H1 (cell line): ENCODE measurements at regions not wholly inside any gene's neighbourhood (a gene's known extent, or its start where the extent isn't known, plus 50 kb on each side); places are given as distances from the start of the nearest gene placed in this dataset.

Experiments used
- CHD2 ChIP-seq: IDR thresholded peaks from 2 replicates; pipeline ENCODE4 v1.6.1; 2012; ENCODE audit warnings: low read length, improper control_type of control experiment
- EZH2 ChIP-seq: fragments of 200-600 bp; sonication (generic); IDR thresholded peaks from 2 replicates; pipeline ENCODE4 v1.7.1; 2012; ENCODE audit warnings: low read depth, mild to moderate bottlenecking, moderate library complexity, low read length, inconsistent platforms; ENCODE audit not compliant: severe bottlenecking
- PHF8 ChIP-seq: fragments of 200-600 bp; sonication (generic); conservative IDR thresholded peaks from 2 replicates; pipeline ENCODE4 v1.7.1; 2012; ENCODE audit warnings: low read depth, mild to moderate bottlenecking, inconsistent platforms, low read length, moderate library complexity
- RFX5 ChIP-seq: IDR thresholded peaks from 2 replicates; pipeline ENCODE4 v1.6.1; 2011; ENCODE audit warnings: low read depth, low read length, improper control_type of control experiment, borderline replicate concordance
- SIX5 ChIP-seq: IDR thresholded peaks from 2 replicates; pipeline ENCODE4 v1.6.1; 2011; ENCODE audit warnings: mild to moderate bottlenecking, low read depth, low read length
- SP1 ChIP-seq: IDR thresholded peaks from 2 replicates; pipeline ENCODE4 v1.6.1; 2011; ENCODE audit warnings: low read depth, low read length
- ZNF274 ChIP-seq: IDR thresholded peaks from 2 replicates; pipeline ENCODE4 v1.7.0; 2012; ENCODE audit warnings: low read length, borderline replicate concordance; ENCODE audit errors: extremely low read depth
- TF ChIP-seq, protein P1 (sequence below), 3 experiments: IDR thresholded peaks; 1 replicate in 2 of 3; 2 replicates in 1 of 3; pipeline versions ENCODE4 v1.5.1 to v1.6.1; 2011; ENCODE audit warnings: low read length in 3 of 3, mild to moderate bottlenecking in 3 of 3, inconsistent platforms in 2 of 3, low read depth in 1 of 3, moderate library complexity in 1 of 3; ENCODE audit not compliant: insufficient read depth in 1 of 3; ENCODE audit errors: control extremely low read depth in 1 of 3

DNA sequence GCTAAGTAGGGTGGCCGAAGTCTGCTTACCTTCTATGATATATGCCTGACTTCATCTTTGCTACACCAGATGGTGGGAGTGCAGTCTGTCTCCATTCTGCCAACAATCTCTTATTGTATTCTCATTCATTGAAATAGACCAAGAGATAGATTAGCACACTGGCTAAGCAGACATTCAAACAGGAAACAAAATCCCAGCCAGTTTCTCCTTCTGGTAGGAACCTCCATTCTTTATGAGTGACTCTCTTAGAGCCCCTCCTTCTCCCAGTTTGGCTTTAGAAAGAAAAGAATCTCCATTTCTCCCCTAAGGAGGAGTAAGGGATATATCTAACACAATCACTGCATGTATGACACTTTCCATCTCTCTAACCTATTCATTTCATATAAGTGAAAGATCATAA, 118.9 kb upstream of the COL5A2 start:
- TF ChIP-seq SP1 (no peak), EZH2 (no peak), RFX5 (no peak), ZNF274 (no peak), CHD2 (no peak), SIX5 (no peak), PHF8 (no peak)
- TF ChIP-seq, protein P1, sequence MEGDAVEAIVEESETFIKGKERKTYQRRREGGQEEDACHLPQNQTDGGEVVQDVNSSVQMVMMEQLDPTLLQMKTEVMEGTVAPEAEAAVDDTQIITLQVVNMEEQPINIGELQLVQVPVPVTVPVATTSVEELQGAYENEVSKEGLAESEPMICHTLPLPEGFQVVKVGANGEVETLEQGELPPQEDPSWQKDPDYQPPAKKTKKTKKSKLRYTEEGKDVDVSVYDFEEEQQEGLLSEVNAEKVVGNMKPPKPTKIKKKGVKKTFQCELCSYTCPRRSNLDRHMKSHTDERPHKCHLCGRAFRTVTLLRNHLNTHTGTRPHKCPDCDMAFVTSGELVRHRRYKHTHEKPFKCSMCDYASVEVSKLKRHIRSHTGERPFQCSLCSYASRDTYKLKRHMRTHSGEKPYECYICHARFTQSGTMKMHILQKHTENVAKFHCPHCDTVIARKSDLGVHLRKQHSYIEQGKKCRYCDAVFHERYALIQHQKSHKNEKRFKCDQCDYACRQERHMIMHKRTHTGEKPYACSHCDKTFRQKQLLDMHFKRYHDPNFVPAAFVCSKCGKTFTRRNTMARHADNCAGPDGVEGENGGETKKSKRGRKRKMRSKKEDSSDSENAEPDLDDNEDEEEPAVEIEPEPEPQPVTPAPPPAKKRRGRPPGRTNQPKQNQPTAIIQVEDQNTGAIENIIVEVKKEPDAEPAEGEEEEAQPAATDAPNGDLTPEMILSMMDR (IDR thresholded peaks at IDR 0.05; ENCODE audit: control extremely low read depth in 1 of 3, insufficient read depth in 1 of 3, low read depth in 1 of 3, low read length in 3 of 3) = no peak
